SK-N-SH treated with all-trans-retinoic acid at 6 μM for 48 hours (cell line): ENCODE measurements at regions not wholly inside any gene's neighbourhood (a gene's known extent, or its start where the extent isn't known, plus 50 kb on each side); places are given as distances from the start of the nearest gene placed in this dataset.

ENCODE experiments used
- ATAC-seq: fragments of 200-7000 bp; cut with Tn5 transposase; 3 replicates; pipeline ENCODE4 v1.9.1; 2020; ENCODE audit warnings: mild to moderate bottlenecking, moderate library complexity
- ARNTL ChIP-seq: fragments of 450-650 bp; formaldehyde crosslinking; IDR thresholded peaks from 2 replicates; pipeline ENCODE4 v1.5.0; 2020; ENCODE audit warnings: low read depth, mild to moderate bottlenecking, moderate library complexity, borderline replicate concordance
- BACH2 ChIP-seq: fragments of 250-450 bp; sonication (Bioruptor Pico); IDR thresholded peaks from 2 replicates; pipeline ENCODE4 v1.9.0; 2021; ENCODE audit warnings: mild to moderate bottlenecking, borderline replicate concordance
- CREB5 ChIP-seq: fragments of 250-450 bp; sonication (Bioruptor Pico); IDR thresholded peaks from 2 replicates; pipeline ENCODE4 v1.5.1; 2020; ENCODE audit warnings: low read depth, mild to moderate bottlenecking, moderate library complexity
- CSDC2 ChIP-seq: fragments of 250-450 bp; sonication (Bioruptor Pico); IDR thresholded peaks from 2 replicates; pipeline ENCODE4 v1.5.0; 2020; ENCODE audit warnings: mild to moderate bottlenecking, moderate library complexity
- CSRNP3 ChIP-seq: fragments of 250-450 bp; sonication (Bioruptor Pico); IDR thresholded peaks from 2 replicates; pipeline ENCODE4 v1.5.1; 2021; ENCODE audit warnings: mild to moderate bottlenecking, moderate library complexity
- ESRRG ChIP-seq: fragments of 250-450 bp; sonication (Bioruptor Pico); IDR thresholded peaks from 2 replicates; pipeline ENCODE4 v1.6.1; 2021; ENCODE audit warnings: mild to moderate bottlenecking
- GLIS3 ChIP-seq: fragments of 250-450 bp; sonication (Bioruptor Pico); IDR thresholded peaks from 2 replicates; pipeline ENCODE4 v1.5.0; 2020; ENCODE audit warnings: mild to moderate bottlenecking, moderate library complexity
- ISL1 ChIP-seq: fragments of 250-450 bp; sonication (Bioruptor Pico); IDR thresholded peaks from 2 replicates; pipeline ENCODE4 v2.1.2; 2022; ENCODE audit warnings: mild to moderate bottlenecking, moderate library complexity
- OSR1 ChIP-seq: fragments of 250-450 bp; sonication (Bioruptor Pico); IDR thresholded peaks from 2 replicates; pipeline ENCODE4 v1.8.0; 2022; ENCODE audit warnings: moderate library complexity, mild to moderate bottlenecking, inconsistent platforms
- PATZ1 ChIP-seq: fragments of 250-450 bp; sonication (Bioruptor Pico); IDR thresholded peaks from 2 replicates; pipeline ENCODE4 v1.8.0; 2020; ENCODE audit warnings: mild to moderate bottlenecking, moderate library complexity, borderline replicate concordance
- POU6F1 ChIP-seq: fragments of 250-450 bp; sonication (Bioruptor Pico); IDR thresholded peaks from 2 replicates; pipeline ENCODE4 v1.8.0; 2021; ENCODE audit warnings: low read depth, mild to moderate bottlenecking, moderate library complexity, borderline replicate concordance
- PPARA ChIP-seq: fragments of 250-450 bp; sonication (Bioruptor Pico); IDR thresholded peaks from 2 replicates; pipeline ENCODE4 v1.5.0; 2020; ENCODE audit warnings: mild to moderate bottlenecking, borderline replicate concordance
- RARB ChIP-seq: fragments of 250-450 bp; sonication (Bioruptor Pico); IDR thresholded peaks from 2 replicates; pipeline ENCODE4 v1.8.0; 2021; ENCODE audit warnings: mild to moderate bottlenecking, moderate library complexity
- TCF4 ChIP-seq: fragments of 250-450 bp; sonication (Bioruptor Pico); IDR thresholded peaks from 2 replicates; pipeline ENCODE4 v1.8.0; 2021; ENCODE audit warnings: mild to moderate bottlenecking, moderate library complexity, borderline replicate concordance
- TSHZ2 ChIP-seq: fragments of 250-450 bp; sonication (Bioruptor Pico); IDR thresholded peaks from 2 replicates; pipeline ENCODE4 v1.5.0; 2020; ENCODE audit warnings: mild to moderate bottlenecking, moderate library complexity
- ZFP3 ChIP-seq: fragments of 250-450 bp; sonication (Bioruptor Pico); IDR thresholded peaks from 2 replicates; pipeline ENCODE4 v1.5.0; 2020; ENCODE audit warnings: mild to moderate bottlenecking, moderate library complexity
- ZFP30 ChIP-seq: fragments of 450-650 bp; formaldehyde crosslinking; IDR thresholded peaks from 2 replicates; pipeline ENCODE4 v1.5.0; 2022; ENCODE audit warnings: mild to moderate bottlenecking, moderate library complexity
- ZNF565 ChIP-seq: fragments of 450-650 bp; formaldehyde crosslinking; conservative IDR thresholded peaks from 2 replicates; pipeline ENCODE4 v1.5.0; 2020; ENCODE audit warnings: low read depth, mild to moderate bottlenecking, moderate library complexity
- ZNF70 ChIP-seq: fragments of 450-650 bp; formaldehyde crosslinking; IDR thresholded peaks from 2 replicates; pipeline ENCODE4 v1.5.0; 2020; ENCODE audit warnings: mild to moderate bottlenecking, moderate library complexity
- ZNF8 ChIP-seq: fragments of 450-650 bp; formaldehyde crosslinking; IDR thresholded peaks from 2 replicates; pipeline ENCODE4 v1.5.0; 2020; ENCODE audit warnings: mild to moderate bottlenecking, moderate library complexity

- TF ChIP-seq ZNF8 (CRISPR knock-in tag): no peak
Observed at GRCh38 chr3:168961271-168961670, 702.2 kb downstream of the MECOM start (continued).

- TF ChIP-seq RARB (no peak), CSRNP3 (CRISPR knock-in tag) (no peak), TCF4 (CRISPR knock-in tag) (no peak), PPARA (CRISPR knock-in tag) (no peak), GLIS3 (CRISPR knock-in tag) (no peak), ZFP30 (CRISPR knock-in tag) (no peak), ZNF70 (CRISPR knock-in tag) (no peak), POU6F1 (CRISPR knock-in tag) (no peak), OSR1 (CRISPR knock-in tag) (no peak), ZNF8 (CRISPR knock-in tag) (no peak), ESRRG (CRISPR knock-in tag) (no peak), CSDC2 (CRISPR knock-in tag) (no peak), ZNF565 (CRISPR knock-in tag) (no peak), CREB5 (CRISPR knock-in tag) (no peak), ARNTL (CRISPR knock-in tag) (no peak), TSHZ2 (CRISPR knock-in tag) (no peak), BACH2 (CRISPR knock-in tag) (no peak), ISL1 (CRISPR knock-in tag) (no peak)
- no peak for ATAC-seq
Observed at GRCh38 chr3:168959731-168960130, 703.8 kb downstream of the MECOM start.

GRCh38 chr3:168958466-168958865 lies 705.0 kb downstream of the MECOM start:
- no peak for ATAC-seq

More at GRCh38 chr3:168958466-168958865, 705.0 kb downstream of the MECOM start:
- TF ChIP-seq CREB5 (CRISPR knock-in tag) (no peak), GLIS3 (CRISPR knock-in tag) (no peak), PPARA (CRISPR knock-in tag) (no peak), ZFP3 (CRISPR knock-in tag) (no peak), PATZ1 (CRISPR knock-in tag) (no peak), TSHZ2 (CRISPR knock-in tag) (no peak), ZNF8 (CRISPR knock-in tag) (no peak), ZFP30 (CRISPR knock-in tag) (no peak)
- TF ChIP-seq, all 23 proteins: peak for 0
